Stimulated activated memory B cell treated with anti-CD40 and anti-IgM and Interleukin-4, amounts not matched to agents 10 μg/mL and 1 μg/mL and 100 μg/mL, for 72 hours (primary cell): ENCODE measurements at regions not wholly inside any gene's neighbourhood (a gene's known extent, or its start where the extent isn't known, plus 50 kb on each side); places are given as distances from the start of the nearest gene placed in this dataset.

Source experiments
- ATAC-seq: fragments of 150-1000 bp; cut with Tn5 transposase; 2 replicates; pipeline ENCODE4 v1.10.0; 2021
- H3K27ac Mint-ChIP-seq: one replicate; pipeline ENCODE4 v1.8.0; 2022; ENCODE audit warnings: mild to moderate bottlenecking, mixed read lengths
- H3K27me3 Mint-ChIP-seq: one replicate; pipeline ENCODE4 v1.8.0; 2022; ENCODE audit warnings: mixed read lengths
- H3K36me3 Mint-ChIP-seq: one replicate; pipeline ENCODE4 v1.8.0; 2022; ENCODE audit warnings: mixed read lengths
- H3K4me1 Mint-ChIP-seq: one replicate; pipeline ENCODE4 v1.8.0; 2022; ENCODE audit warnings: mixed read lengths
- H3K4me3 Mint-ChIP-seq: one replicate; pipeline ENCODE4 v1.8.0; 2022; ENCODE audit warnings: mild to moderate bottlenecking, moderate library complexity, mixed read lengths
- H3K9me3 Mint-ChIP-seq: one replicate; pipeline ENCODE4 v1.8.0; 2022; ENCODE audit warnings: mixed read lengths

- no peak for ATAC-seq
- H3K9me3 Mint-ChIP-seq: no peaks in the 10 kb centered on the region
- no peaks in the 10 kb centered on the region for H3K4me1 Mint-ChIP-seq
- H3K27ac Mint-ChIP-seq: no peak overlapping the region
- H3K27me3 Mint-ChIP-seq: peaks cover 48% of the 10 kb centered on the region
- no peak overlapping the region for H3K4me3 Mint-ChIP-seq
- no peaks in the 10 kb centered on the region for H3K36me3 Mint-ChIP-seq
Observed at GRCh38 chr18:45398448-45398847, 216.8 kb upstream of the SLC14A2 start.

- Mint-ChIP-seq H3K27ac (no peak overlapping the region), H3K4me3 (no peak overlapping the region)
Observed at GRCh38 chr18:45399146-45399545, 216.1 kb upstream of the SLC14A2 start.

GRCh38 chr18:45399643-45400042, 215.6 kb upstream of the SLC14A2 start:
- Mint-ChIP-seq H3K36me3 (no peaks in the 10 kb centered on the region), H3K4me3 (no peak overlapping the region), H3K27ac (no peak overlapping the region), H3K27me3 (peaks cover 48% of the 10 kb centered on the region), H3K9me3 (no peaks in the 10 kb centered on the region), H3K4me1 (no peaks in the 10 kb centered on the region)
- no peak for ATAC-seq

More at GRCh38 chr18:45399146-45399545, 216.1 kb upstream of the SLC14A2 start:
- no peaks in the 10 kb centered on the region for H3K4me1 Mint-ChIP-seq
- no peaks in the 10 kb centered on the region for H3K9me3 Mint-ChIP-seq
- H3K36me3 Mint-ChIP-seq: no peaks in the 10 kb centered on the region
- no peak for ATAC-seq
- H3K27me3 Mint-ChIP-seq: peaks cover 48% of the 10 kb centered on the region

GRCh38 chr18:45402485-45403056, 212.7 kb upstream of the SLC14A2 start:
- ATAC-seq: no peak
- H3K4me3 Mint-ChIP-seq: no peak overlapping the region
- peaks cover 3% of the 10 kb centered on the region for H3K9me3 Mint-ChIP-seq
- H3K36me3 Mint-ChIP-seq: no peaks in the 10 kb centered on the region
- H3K4me1 Mint-ChIP-seq: no peaks in the 10 kb centered on the region
- H3K27ac Mint-ChIP-seq: no peak overlapping the region
- peaks cover 31% of the 10 kb centered on the region for H3K27me3 Mint-ChIP-seq

- Mint-ChIP-seq H3K4me1 (no peaks in the 10 kb centered on the region), H3K36me3 (no peaks in the 10 kb centered on the region), H3K9me3 (peaks cover 3% of the 10 kb centered on the region), H3K4me3 (no peak overlapping the region), H3K27ac (no peak overlapping the region), H3K27me3 (peaks cover 27% of the 10 kb centered on the region)
- ATAC-seq: no peak
Observed at GRCh38 chr18:45403341-45404049, 211.8 kb upstream of the SLC14A2 start.

- Mint-ChIP-seq H3K27me3 (peaks cover 18% of the 10 kb centered on the region), H3K4me1 (no peaks in the 10 kb centered on the region), H3K4me3 (no peak overlapping the region), H3K27ac (no peak overlapping the region), H3K9me3 (peaks cover 3% of the 10 kb centered on the region), H3K36me3 (no peaks in the 10 kb centered on the region)
- no peak for ATAC-seq
Observed at GRCh38 chr18:45408218-45408617, 207.1 kb upstream of the SLC14A2 start.

GRCh38 chr18:45409971-45410370, 205.3 kb upstream of the SLC14A2 start:
- Mint-ChIP-seq H3K4me1 (no peaks in the 10 kb centered on the region), H3K9me3 (peaks cover 3% of the 10 kb centered on the region), H3K27me3 (peaks cover 34% of the 10 kb centered on the region), H3K36me3 (no peaks in the 10 kb centered on the region), H3K4me3 (no peak overlapping the region), H3K27ac (no peak overlapping the region)
- no peak for ATAC-seq

- Mint-ChIP-seq H3K4me1 (no peaks in the 10 kb centered on the region), H3K27ac (no peak overlapping the region), H3K4me3 (no peak overlapping the region), H3K27me3 (peaks cover 34% of the 10 kb centered on the region), H3K9me3 (no peaks in the 10 kb centered on the region), H3K36me3 (no peaks in the 10 kb centered on the region)
- ATAC-seq: no peak
Observed at GRCh38 chr18:45412577-45412976, 202.7 kb upstream of the SLC14A2 start.

GRCh38 chr18:45413180-45413836, 202.0 kb upstream of the SLC14A2 start:
- Mint-ChIP-seq H3K27ac (no peak overlapping the region), H3K4me3 (no peak overlapping the region), H3K4me1 (no peaks in the 10 kb centered on the region), H3K27me3 (peaks cover 34% of the 10 kb centered on the region), H3K36me3 (no peaks in the 10 kb centered on the region), H3K9me3 (no peaks in the 10 kb centered on the region)
- no peak for ATAC-seq

GRCh38 chr18:45415614-45416013, 199.7 kb upstream of the SLC14A2 start:
- Mint-ChIP-seq H3K9me3 (no peaks in the 10 kb centered on the region), H3K4me1 (no peaks in the 10 kb centered on the region), H3K36me3 (no peaks in the 10 kb centered on the region), H3K27ac (no peak overlapping the region), H3K27me3 (peaks cover 34% of the 10 kb centered on the region), H3K4me3 (no peak overlapping the region)
- no peak for ATAC-seq

- no peaks in the 10 kb centered on the region for H3K36me3 Mint-ChIP-seq
- no peaks in the 10 kb centered on the region for H3K9me3 Mint-ChIP-seq
- H3K4me3 Mint-ChIP-seq: no peak overlapping the region
- H3K27me3 Mint-ChIP-seq: peaks cover 34% of the 10 kb centered on the region
- no peak overlapping the region for H3K27ac Mint-ChIP-seq
- ATAC-seq: no peak
- H3K4me1 Mint-ChIP-seq: no peaks in the 10 kb centered on the region
Observed at GRCh38 chr18:45416168-45416567, 199.1 kb upstream of the SLC14A2 start.

- peaks cover 23% of the 10 kb centered on the region for H3K27me3 Mint-ChIP-seq
- H3K9me3 Mint-ChIP-seq: no peaks in the 10 kb centered on the region
- H3K4me3 Mint-ChIP-seq: no peak overlapping the region
- H3K4me1 Mint-ChIP-seq: no peaks in the 10 kb centered on the region
- H3K27ac Mint-ChIP-seq: no peak overlapping the region
- H3K36me3 Mint-ChIP-seq: no peaks in the 10 kb centered on the region
- ATAC-seq: no peak
Observed at GRCh38 chr18:45417392-45417791, 197.9 kb upstream of the SLC14A2 start.

- Mint-ChIP-seq H3K4me3 (no peak overlapping the region), H3K27me3 (peaks cover 9% of the 10 kb centered on the region), H3K9me3 (no peaks in the 10 kb centered on the region), H3K36me3 (no peaks in the 10 kb centered on the region), H3K27ac (no peak overlapping the region), H3K4me1 (no peaks in the 10 kb centered on the region)
- ATAC-seq: no peak
Observed at GRCh38 chr18:45423659-45424058, 191.6 kb upstream of the SLC14A2 start.

- Mint-ChIP-seq H3K36me3 (no peaks in the 10 kb centered on the region), H3K9me3 (no peaks in the 10 kb centered on the region), H3K4me1 (no peaks in the 10 kb centered on the region), H3K4me3 (no peak overlapping the region), H3K27me3 (peaks cover 9% of the 10 kb centered on the region), H3K27ac (no peak overlapping the region)
- no peak for ATAC-seq
Observed at GRCh38 chr18:45430041-45430440, 185.2 kb upstream of the SLC14A2 start.

- no peaks in the 10 kb centered on the region for H3K36me3 Mint-ChIP-seq
- H3K4me3 Mint-ChIP-seq: no peak overlapping the region
- H3K9me3 Mint-ChIP-seq: no peaks in the 10 kb centered on the region
- ATAC-seq: no peak
- no peaks in the 10 kb centered on the region for H3K4me1 Mint-ChIP-seq
- H3K27ac Mint-ChIP-seq: no peak overlapping the region
- H3K27me3 Mint-ChIP-seq: no peaks in the 10 kb centered on the region
Observed at GRCh38 chr18:45435810-45436209, 179.5 kb upstream of the SLC14A2 start.

- Mint-ChIP-seq H3K4me1 (no peaks in the 10 kb centered on the region), H3K9me3 (no peaks in the 10 kb centered on the region), H3K36me3 (no peaks in the 10 kb centered on the region), H3K27me3 (peaks cover 15% of the 10 kb centered on the region), H3K27ac (no peak overlapping the region), H3K4me3 (no peak overlapping the region)
- no peak for ATAC-seq
Observed at GRCh38 chr18:45437366-45437765, 177.9 kb upstream of the SLC14A2 start.
